ENCODE measurements at regions not wholly inside any gene's neighbourhood (a gene's known extent, or its start where the extent isn't known, plus 50 kb on each side); places are given as distances from the start of the nearest gene placed in this dataset.

DNA sequence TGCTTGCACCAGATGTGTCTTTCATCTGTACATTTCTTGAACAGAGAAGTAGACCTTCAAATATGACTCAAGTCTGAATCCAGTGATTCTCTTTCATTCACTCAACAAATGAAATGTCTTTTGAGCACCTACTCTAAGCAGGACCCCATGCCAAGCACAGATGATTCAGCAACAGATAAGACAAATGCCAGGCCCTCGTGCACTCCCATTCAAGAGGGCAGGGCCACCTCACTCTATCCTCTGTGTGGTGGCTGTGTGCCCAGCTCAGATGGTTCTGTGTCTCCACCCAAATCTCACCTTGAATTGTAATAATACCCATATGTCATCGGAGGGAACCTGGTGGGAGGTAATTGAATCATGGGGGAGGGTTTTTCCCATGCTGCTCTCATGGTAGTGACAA is 74.1 kb upstream of the NKD1 start:
- no peak overlapping the region for H3K27ac ChIP-seq (ENCODE audit: low read depth)
- H3K36me3 ChIP-seq (ENCODE audit: insufficient read depth): no peaks in the 10 kb centered on the region
- ATAC-seq (no peak), DNase-seq (ENCODE audit: low spot score) (no peak)
- H2AFZ ChIP-seq: no peak overlapping the region
- H3K4me1 ChIP-seq (ENCODE audit: insufficient read depth): peaks cover 10% of the 10 kb centered on the region
- H3K4me2 ChIP-seq: no peak overlapping the region
- no peaks in the 10 kb centered on the region; the same call in 2 of the 3 replicates for H3K9me3 Mint-ChIP-seq
- no peaks in the 10 kb centered on the region for H3K79me2 ChIP-seq (replicated peaks; ENCODE audit: insufficient read depth)
- peaks cover 6% of the 10 kb centered on the region for H3K27me3 ChIP-seq (ENCODE audit: insufficient read depth)
- H3K4me3 Mint-ChIP-seq: no peak overlapping the region
- H3K9me2 ChIP-seq (ENCODE audit: insufficient read depth): peaks cover 6% of the 10 kb centered on the region
- H3K36me3 Mint-ChIP-seq (ENCODE audit: low read depth): no peaks in the 10 kb centered on the region
- H3K27ac Mint-ChIP-seq: no peak overlapping the region
- H3K4me1 Mint-ChIP-seq: peaks cover 19% of the 10 kb centered on the region
- H3K27me3 Mint-ChIP-seq (ENCODE audit: insufficient read depth, low read depth, poor library complexity): peaks cover 10% of the 10 kb centered on the region
- H3F3A ChIP-seq (replicated peaks; ENCODE audit: low read depth): no peaks in the 10 kb centered on the region
- no peaks in the 10 kb centered on the region for H4K20me1 ChIP-seq (replicated peaks; ENCODE audit: insufficient read depth)
- H3K4me3 ChIP-seq: no peak overlapping the region
- TF ChIP-seq ZNF114 (CRISPR knock-in tag; IDR thresholded peaks at IDR 0.05): no peak
- TF ChIP-seq, protein P1, sequence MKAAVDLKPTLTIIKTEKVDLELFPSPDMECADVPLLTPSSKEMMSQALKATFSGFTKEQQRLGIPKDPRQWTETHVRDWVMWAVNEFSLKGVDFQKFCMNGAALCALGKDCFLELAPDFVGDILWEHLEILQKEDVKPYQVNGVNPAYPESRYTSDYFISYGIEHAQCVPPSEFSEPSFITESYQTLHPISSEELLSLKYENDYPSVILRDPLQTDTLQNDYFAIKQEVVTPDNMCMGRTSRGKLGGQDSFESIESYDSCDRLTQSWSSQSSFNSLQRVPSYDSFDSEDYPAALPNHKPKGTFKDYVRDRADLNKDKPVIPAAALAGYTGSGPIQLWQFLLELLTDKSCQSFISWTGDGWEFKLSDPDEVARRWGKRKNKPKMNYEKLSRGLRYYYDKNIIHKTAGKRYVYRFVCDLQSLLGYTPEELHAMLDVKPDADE (IDR thresholded peaks at IDR 0.05): no peak
- TF ChIP-seq EZH2phosphoT487 (IDR thresholded peaks at IDR 0.05; ENCODE audit: unreplicated experiment): no peak
- TF ChIP-seq, protein P2, sequence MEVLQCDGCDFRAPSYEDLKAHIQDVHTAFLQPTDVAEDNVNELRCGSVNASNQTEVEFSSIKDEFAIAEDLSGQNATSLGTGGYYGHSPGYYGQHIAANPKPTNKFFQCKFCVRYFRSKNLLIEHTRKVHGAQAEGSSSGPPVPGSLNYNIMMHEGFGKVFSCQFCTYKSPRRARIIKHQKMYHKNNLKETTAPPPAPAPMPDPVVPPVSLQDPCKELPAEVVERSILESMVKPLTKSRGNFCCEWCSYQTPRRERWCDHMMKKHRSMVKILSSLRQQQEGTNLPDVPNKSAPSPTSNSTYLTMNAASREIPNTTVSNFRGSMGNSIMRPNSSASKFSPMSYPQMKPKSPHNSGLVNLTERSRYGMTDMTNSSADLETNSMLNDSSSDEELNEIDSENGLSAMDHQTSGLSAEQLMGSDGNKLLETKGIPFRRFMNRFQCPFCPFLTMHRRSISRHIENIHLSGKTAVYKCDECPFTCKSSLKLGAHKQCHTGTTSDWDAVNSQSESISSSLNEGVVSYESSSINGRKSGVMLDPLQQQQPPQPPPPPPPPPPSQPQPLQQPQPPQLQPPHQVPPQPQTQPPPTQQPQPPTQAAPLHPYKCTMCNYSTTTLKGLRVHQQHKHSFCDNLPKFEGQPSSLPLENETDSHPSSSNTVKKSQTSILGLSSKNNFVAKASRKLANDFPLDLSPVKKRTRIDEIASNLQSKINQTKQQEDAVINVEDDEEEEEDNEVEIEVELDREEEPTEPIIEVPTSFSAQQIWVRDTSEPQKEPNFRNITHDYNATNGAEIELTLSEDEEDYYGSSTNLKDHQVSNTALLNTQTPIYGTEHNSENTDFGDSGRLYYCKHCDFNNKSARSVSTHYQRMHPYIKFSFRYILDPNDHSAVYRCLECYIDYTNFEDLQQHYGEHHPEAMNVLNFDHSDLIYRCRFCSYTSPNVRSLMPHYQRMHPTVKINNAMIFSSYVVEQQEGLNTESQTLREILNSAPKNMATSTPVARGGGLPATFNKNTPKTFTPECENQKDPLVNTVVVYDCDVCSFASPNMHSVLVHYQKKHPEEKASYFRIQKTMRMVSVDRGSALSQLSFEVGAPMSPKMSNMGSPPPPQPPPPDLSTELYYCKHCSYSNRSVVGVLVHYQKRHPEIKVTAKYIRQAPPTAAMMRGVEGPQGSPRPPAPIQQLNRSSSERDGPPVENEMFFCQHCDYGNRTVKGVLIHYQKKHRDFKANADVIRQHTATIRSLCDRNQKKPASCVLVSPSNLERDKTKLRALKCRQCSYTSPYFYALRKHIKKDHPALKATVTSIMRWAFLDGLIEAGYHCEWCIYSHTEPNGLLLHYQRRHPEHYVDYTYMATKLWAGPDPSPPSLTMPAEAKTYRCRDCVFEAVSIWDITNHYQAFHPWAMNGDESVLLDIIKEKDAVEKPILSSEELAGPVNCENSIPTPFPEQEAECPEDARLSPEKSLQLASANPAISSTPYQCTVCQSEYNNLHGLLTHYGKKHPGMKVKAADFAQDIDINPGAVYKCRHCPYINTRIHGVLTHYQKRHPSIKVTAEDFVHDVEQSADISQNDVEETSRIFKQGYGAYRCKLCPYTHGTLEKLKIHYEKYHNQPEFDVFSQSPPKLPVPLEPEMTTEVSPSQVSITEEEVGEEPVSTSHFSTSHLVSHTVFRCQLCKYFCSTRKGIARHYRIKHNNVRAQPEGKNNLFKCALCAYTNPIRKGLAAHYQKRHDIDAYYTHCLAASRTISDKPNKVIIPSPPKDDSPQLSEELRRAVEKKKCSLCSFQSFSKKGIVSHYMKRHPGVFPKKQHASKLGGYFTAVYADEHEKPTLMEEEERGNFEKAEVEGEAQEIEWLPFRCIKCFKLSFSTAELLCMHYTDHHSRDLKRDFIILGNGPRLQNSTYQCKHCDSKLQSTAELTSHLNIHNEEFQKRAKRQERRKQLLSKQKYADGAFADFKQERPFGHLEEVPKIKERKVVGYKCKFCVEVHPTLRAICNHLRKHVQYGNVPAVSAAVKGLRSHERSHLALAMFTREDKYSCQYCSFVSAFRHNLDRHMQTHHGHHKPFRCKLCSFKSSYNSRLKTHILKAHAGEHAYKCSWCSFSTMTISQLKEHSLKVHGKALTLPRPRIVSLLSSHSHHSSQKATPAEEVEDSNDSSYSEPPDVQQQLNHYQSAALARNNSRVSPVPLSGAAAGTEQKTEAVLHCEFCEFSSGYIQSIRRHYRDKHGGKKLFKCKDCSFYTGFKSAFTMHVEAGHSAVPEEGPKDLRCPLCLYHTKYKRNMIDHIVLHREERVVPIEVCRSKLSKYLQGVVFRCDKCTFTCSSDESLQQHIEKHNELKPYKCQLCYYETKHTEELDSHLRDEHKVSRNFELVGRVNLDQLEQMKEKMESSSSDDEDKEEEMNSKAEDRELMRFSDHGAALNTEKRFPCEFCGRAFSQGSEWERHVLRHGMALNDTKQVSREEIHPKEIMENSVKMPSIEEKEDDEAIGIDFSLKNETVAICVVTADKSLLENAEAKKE (CRISPR knock-in tag; IDR thresholded peaks at IDR 0.05): no peak
- TF ChIP-seq, protein P3, sequence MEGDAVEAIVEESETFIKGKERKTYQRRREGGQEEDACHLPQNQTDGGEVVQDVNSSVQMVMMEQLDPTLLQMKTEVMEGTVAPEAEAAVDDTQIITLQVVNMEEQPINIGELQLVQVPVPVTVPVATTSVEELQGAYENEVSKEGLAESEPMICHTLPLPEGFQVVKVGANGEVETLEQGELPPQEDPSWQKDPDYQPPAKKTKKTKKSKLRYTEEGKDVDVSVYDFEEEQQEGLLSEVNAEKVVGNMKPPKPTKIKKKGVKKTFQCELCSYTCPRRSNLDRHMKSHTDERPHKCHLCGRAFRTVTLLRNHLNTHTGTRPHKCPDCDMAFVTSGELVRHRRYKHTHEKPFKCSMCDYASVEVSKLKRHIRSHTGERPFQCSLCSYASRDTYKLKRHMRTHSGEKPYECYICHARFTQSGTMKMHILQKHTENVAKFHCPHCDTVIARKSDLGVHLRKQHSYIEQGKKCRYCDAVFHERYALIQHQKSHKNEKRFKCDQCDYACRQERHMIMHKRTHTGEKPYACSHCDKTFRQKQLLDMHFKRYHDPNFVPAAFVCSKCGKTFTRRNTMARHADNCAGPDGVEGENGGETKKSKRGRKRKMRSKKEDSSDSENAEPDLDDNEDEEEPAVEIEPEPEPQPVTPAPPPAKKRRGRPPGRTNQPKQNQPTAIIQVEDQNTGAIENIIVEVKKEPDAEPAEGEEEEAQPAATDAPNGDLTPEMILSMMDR (conservative IDR thresholded peaks at IDR 0.05; ENCODE audit: low read depth in 2 of 2): no peak

Data from GM23338 (cell line).